H9 (cell line): ENCODE measurements at regions not wholly inside any gene's neighbourhood (a gene's known extent, or its start where the extent isn't known, plus 50 kb on each side); places are given as distances from the start of the nearest gene placed in this dataset.

Experiments used
- DNase-seq: peaks from one replicate; pipeline ENCODE4 v3.0.0-alpha.2; 2017
- H2AFZ ChIP-seq: one replicate; pipeline ENCODE4 v1.6.1; 2013; ENCODE audit warnings: mild to moderate bottlenecking, low read length, control low read depth, moderate library complexity
- H2AK5ac ChIP-seq: 2 replicates; pipeline ENCODE4 v1.6.1; 2013; ENCODE audit warnings: low read length, control low read depth, mixed read lengths; ENCODE audit not compliant: insufficient read length
- H2BK120ac ChIP-seq: one replicate; pipeline ENCODE4 v1.6.1; 2013; ENCODE audit warnings: low read depth, mild to moderate bottlenecking, low read length, control low read depth, inconsistent platforms; ENCODE audit not compliant: poor library complexity, severe bottlenecking
- H2BK12ac ChIP-seq: 2 replicates; pipeline ENCODE4 v1.6.1; 2013; ENCODE audit warnings: low read length, control low read depth, mixed read lengths, low read depth; ENCODE audit not compliant: insufficient read length
- H2BK15ac ChIP-seq: 2 replicates; pipeline ENCODE4 v1.6.1; 2013; ENCODE audit warnings: low read depth, low read length, control low read depth
- H2BK20ac ChIP-seq: one replicate; pipeline ENCODE4 v1.6.1; 2013; ENCODE audit warnings: low read depth, mild to moderate bottlenecking, low read length, control low read depth, inconsistent platforms; ENCODE audit not compliant: poor library complexity, severe bottlenecking
- H2BK5ac ChIP-seq: 2 replicates; pipeline ENCODE4 v1.6.1; 2013; ENCODE audit warnings: low read length, control low read depth, mixed read lengths; ENCODE audit not compliant: insufficient read length
- H3K14ac ChIP-seq: 2 replicates; pipeline ENCODE4 v1.6.1; 2013; ENCODE audit warnings: low read length, control low read depth; ENCODE audit not compliant: insufficient read depth
- H3K18ac ChIP-seq: 2 replicates; pipeline ENCODE4 v1.6.1; 2013; ENCODE audit warnings: low read depth, mild to moderate bottlenecking, mixed read lengths, low read length, control low read depth; ENCODE audit not compliant: insufficient read length
- H3K23ac ChIP-seq: 2 replicates; pipeline ENCODE4 v1.6.1; 2013; ENCODE audit warnings: low read length, control low read depth, mixed read lengths, low read depth; ENCODE audit not compliant: insufficient read length
- H3K23me2 ChIP-seq: 2 replicates; pipeline ENCODE4 v1.6.1; 2013; ENCODE audit warnings: low read depth, mild to moderate bottlenecking, mixed read lengths, low read length, control low read depth; ENCODE audit not compliant: insufficient read length, poor library complexity, severe bottlenecking
- H3K27ac ChIP-seq: 2 replicates; pipeline ENCODE4 v1.5.1; 2013; ENCODE audit warnings: low read length, control low read depth, mixed read lengths, low read depth; ENCODE audit not compliant: insufficient read length
- H3K27me3 ChIP-seq: 2 replicates; pipeline ENCODE4 v1.6.1; 2013; ENCODE audit warnings: low read length, control low read depth, inconsistent platforms; ENCODE audit not compliant: insufficient read depth
- H3K4ac ChIP-seq: 2 replicates; pipeline ENCODE4 v1.6.1; 2013; ENCODE audit warnings: low read depth, mild to moderate bottlenecking, control low read depth, inconsistent platforms, low read length, moderate library complexity
- H3K4me1 ChIP-seq: 2 replicates; pipeline ENCODE4 v1.6.1; 2013; ENCODE audit warnings: low read length, control low read depth, inconsistent platforms; ENCODE audit not compliant: insufficient read depth
- H3K4me2 ChIP-seq: 2 replicates; pipeline ENCODE4 v1.6.1; 2013; ENCODE audit warnings: low read length, control low read depth, mixed read lengths; ENCODE audit not compliant: insufficient read length, insufficient read depth
- H3K56ac ChIP-seq: 2 replicates; pipeline ENCODE4 v1.6.1; 2013; ENCODE audit warnings: low read depth, mild to moderate bottlenecking, mixed read lengths, low read length, control low read depth; ENCODE audit not compliant: insufficient read length
- H3K79me1 ChIP-seq: 2 replicates; pipeline ENCODE4 v1.6.1; 2013; ENCODE audit warnings: low read depth, mild to moderate bottlenecking, moderate library complexity, low read length, control low read depth, inconsistent platforms; ENCODE audit not compliant: insufficient read depth, poor library complexity, severe bottlenecking
- H3K79me2 ChIP-seq: 2 replicates; pipeline ENCODE4 v1.6.1; 2013; ENCODE audit warnings: low read length, control low read depth, inconsistent platforms; ENCODE audit not compliant: insufficient read depth
- H3K9ac ChIP-seq: 2 replicates; pipeline ENCODE4 v1.6.1; 2013; ENCODE audit warnings: low read length, control low read depth, mixed read lengths; ENCODE audit not compliant: insufficient read length; ENCODE audit errors: extremely low read depth
- H3K9me3 ChIP-seq: one replicate; pipeline ENCODE4 v1.6.1; 2013; ENCODE audit warnings: low read depth, low read length, inconsistent platforms; ENCODE audit not compliant: control insufficient read depth
- H3T11ph ChIP-seq: one replicate; pipeline ENCODE4 v1.6.1; 2013; ENCODE audit warnings: mild to moderate bottlenecking, low read length, control low read depth, inconsistent platforms
- H4K20me1 ChIP-seq: one replicate; pipeline ENCODE4 v1.6.1; 2013; ENCODE audit not compliant: control insufficient read depth, insufficient read length, insufficient read depth
- H4K5ac ChIP-seq: 2 replicates; pipeline ENCODE4 v1.6.1; 2013; ENCODE audit warnings: low read depth, mild to moderate bottlenecking, mixed read lengths, low read length, control low read depth; ENCODE audit not compliant: insufficient read length
- H4K8ac ChIP-seq: replicated peaks from 2 replicates; pipeline ENCODE4 v1.6.1; 2013; ENCODE audit warnings: low read length, control low read depth, mixed read lengths, low read depth; ENCODE audit not compliant: insufficient read length
- H4K91ac ChIP-seq: 2 replicates; pipeline ENCODE4 v1.6.1; 2013; ENCODE audit warnings: low read depth, mild to moderate bottlenecking, moderate library complexity, mixed read lengths, low read length, control low read depth; ENCODE audit not compliant: insufficient read length
- H3K27ac Mint-ChIP-seq, 3 experiments: 2 replicates in 2 of 3; 3 replicates in 1 of 3; pipeline ENCODE4 v1.8.0; 2020 to 2021; ENCODE audit warnings: mixed read lengths in 3 of 3, mild to moderate bottlenecking in 1 of 3, moderate library complexity in 1 of 3
- H3K27me3 Mint-ChIP-seq: 2 replicates; pipeline ENCODE4 v1.8.0; 2021; ENCODE audit warnings: low read depth, mild to moderate bottlenecking, moderate library complexity, mixed read lengths
- H3K36me3 Mint-ChIP-seq, 3 experiments: 2 replicates in 2 of 3; 3 replicates in 1 of 3; pipeline ENCODE4 v1.8.0; 2020 to 2021; ENCODE audit warnings: low read depth in 3 of 3, mixed read lengths in 3 of 3; ENCODE audit not compliant: insufficient read depth in 1 of 3
- H3K4me1 Mint-ChIP-seq, 2 experiments: 2 replicates each; pipeline ENCODE4 v1.8.0; 2020; ENCODE audit warnings: mixed read lengths in 2 of 2
- H3K4me3 Mint-ChIP-seq, 2 experiments: 2 replicates in 1 of 2; 3 replicates in 1 of 2; pipeline ENCODE4 v1.8.0; 2020 to 2021; ENCODE audit warnings: mild to moderate bottlenecking in 2 of 2, mixed read lengths in 2 of 2, moderate library complexity in 1 of 2
- H3K9me3 Mint-ChIP-seq, 2 experiments: 2 replicates in 1 of 2; 3 replicates in 1 of 2; pipeline ENCODE4 v1.8.0; 2020; ENCODE audit warnings: mild to moderate bottlenecking in 2 of 2, mixed read lengths in 2 of 2, moderate library complexity in 1 of 2
- CTCF ChIP-seq: fragments of 200-600 bp; sonication (generic); conservative IDR thresholded peaks from 3 replicates; pipeline ENCODE4 v1.8.0; 2021; ENCODE audit warnings: antibody characterized with exemption, mild to moderate bottlenecking

GRCh38 chr3:3516384-3516783, 282.8 kb upstream of the LRRN1 start:
- no peak overlapping the region for H3K9ac ChIP-seq
- H2AFZ ChIP-seq = no peak overlapping the region
- H3K23ac ChIP-seq = no peak overlapping the region
- H2BK15ac ChIP-seq = no peak overlapping the region
- H2BK5ac ChIP-seq = no peak overlapping the region
- H3K56ac ChIP-seq = no peak overlapping the region
- Mint-ChIP-seq H3K27me3 (no peaks in the 10 kb centered on the region; the same call in 1 of the 2 replicates), H3K4me3 (no peak overlapping the region), H3K27ac (no peak overlapping the region), H3K36me3 (no peaks in the 10 kb centered on the region), H3K9me3 (no peaks in the 10 kb centered on the region), H3K4me1 (peaks cover 6% of the 10 kb centered on the region in 2 experiments; a peak in 2 of 4 replicates)
- H3K4ac ChIP-seq = no peak overlapping the region
- no peak overlapping the region for H3K14ac ChIP-seq
- no peak overlapping the region for H3K18ac ChIP-seq
- H3T11ph ChIP-seq = no peak overlapping the region
- H3K4me1 ChIP-seq = no peaks in the 10 kb centered on the region
- H4K8ac ChIP-seq = no peak overlapping the region
- H3K79me1 ChIP-seq = no peaks in the 10 kb centered on the region
- H2BK12ac ChIP-seq = no peak overlapping the region
- TF ChIP-seq CTCF = no peak
- no peak overlapping the region for H2AK5ac ChIP-seq
- no peak overlapping the region for H2BK120ac ChIP-seq
- no peaks in the 10 kb centered on the region for H3K23me2 ChIP-seq
- no peak overlapping the region for H3K4me2 ChIP-seq
- H4K5ac ChIP-seq = no peak overlapping the region
- H3K27me3 ChIP-seq = no peaks in the 10 kb centered on the region
- H4K20me1 ChIP-seq = no peaks in the 10 kb centered on the region
- no peak overlapping the region for H2BK20ac ChIP-seq
- no peaks in the 10 kb centered on the region for H3K9me3 ChIP-seq
- H3K27ac ChIP-seq = no peak overlapping the region
- H4K91ac ChIP-seq = no peak overlapping the region
- no peaks in the 10 kb centered on the region for H3K79me2 ChIP-seq
- DNase-seq = no peak
